ENCODE measurements at regions not wholly inside any gene's neighbourhood (a gene's known extent, or its start where the extent isn't known, plus 50 kb on each side); places are given as distances from the start of the nearest gene placed in this dataset.
"Not testable (repeated sequence)": the region's sequence is repeated elsewhere in the genome, so short reads cannot be mapped to it uniquely, and the experiment has no call there.

DNA sequence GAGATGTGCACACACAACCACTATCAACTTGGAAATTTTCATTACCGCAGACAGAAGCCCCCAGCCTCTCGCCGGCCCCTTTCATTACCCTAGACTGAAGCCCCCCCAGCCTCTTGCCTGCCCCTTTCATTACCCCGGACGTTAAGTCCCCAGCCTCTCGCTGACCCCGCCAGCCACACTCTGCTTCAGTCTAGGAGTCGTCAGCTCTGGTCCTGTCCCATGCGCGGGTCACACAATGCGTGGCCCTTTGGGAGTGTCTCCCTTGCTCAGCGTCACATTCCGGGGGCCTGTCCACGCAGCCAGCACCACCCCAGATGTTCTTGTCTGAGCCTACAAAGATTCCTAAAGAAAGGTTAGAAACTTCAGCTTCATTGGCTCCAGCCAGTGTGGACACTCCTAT, 157.7 kb downstream of the LAT start:
- not testable (repeated sequence) for DNase-seq

GRCh38 chr16:29141586-29142324, 156.9 kb downstream of the LAT start:
- no peak for DNase-seq

- not testable (repeated sequence) for DNase-seq
Observed at GRCh38 chr16:29141121-29141520, 156.3 kb downstream of the LAT start.

DNA sequence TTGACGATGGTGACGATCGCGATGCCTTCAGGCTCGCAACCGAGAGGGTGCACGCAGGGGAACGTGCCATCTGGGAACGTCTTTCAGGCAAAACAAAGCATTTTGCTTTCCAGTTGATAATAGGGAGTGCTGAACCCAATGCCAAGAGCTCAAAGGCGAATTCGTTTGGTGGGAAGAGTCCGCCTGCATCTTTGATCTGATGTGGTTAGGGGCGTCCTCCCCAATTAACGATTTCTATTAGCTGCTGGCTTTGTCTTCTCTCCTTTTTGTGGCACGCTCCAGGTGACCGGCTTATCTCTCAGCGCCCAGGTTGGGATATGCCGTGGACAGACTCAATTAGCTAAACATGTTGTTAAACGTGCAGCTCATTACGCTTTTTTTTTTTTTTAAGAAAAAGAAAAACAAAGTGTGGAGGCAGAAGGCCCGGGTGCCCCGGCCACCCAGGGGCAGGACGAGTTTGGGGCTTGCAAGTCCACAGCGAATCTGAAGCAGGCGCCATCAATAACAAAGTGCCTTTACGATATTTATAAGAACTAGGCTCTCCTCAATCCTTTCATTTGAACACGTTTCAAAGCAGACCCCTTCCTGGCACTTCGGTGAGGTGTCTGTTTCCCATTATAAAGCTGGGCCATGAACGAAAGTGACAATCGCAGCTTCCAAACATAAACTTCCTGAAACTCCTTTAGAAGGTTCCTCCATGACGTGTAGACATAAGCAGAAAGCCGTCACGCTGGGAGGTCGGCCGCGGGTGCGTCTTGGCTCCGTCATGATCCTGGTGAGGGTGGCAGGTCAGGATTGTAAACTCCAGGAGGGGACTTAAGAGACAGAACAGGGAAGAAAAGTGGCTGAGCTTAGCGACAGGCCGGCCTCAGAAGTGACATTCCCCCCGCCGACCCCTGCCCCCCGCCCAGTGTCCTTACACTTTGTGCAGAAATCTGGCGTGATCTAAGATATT, 155.3 kb downstream of the LAT start:
- not testable (repeated sequence) for DNase-seq

DNA sequence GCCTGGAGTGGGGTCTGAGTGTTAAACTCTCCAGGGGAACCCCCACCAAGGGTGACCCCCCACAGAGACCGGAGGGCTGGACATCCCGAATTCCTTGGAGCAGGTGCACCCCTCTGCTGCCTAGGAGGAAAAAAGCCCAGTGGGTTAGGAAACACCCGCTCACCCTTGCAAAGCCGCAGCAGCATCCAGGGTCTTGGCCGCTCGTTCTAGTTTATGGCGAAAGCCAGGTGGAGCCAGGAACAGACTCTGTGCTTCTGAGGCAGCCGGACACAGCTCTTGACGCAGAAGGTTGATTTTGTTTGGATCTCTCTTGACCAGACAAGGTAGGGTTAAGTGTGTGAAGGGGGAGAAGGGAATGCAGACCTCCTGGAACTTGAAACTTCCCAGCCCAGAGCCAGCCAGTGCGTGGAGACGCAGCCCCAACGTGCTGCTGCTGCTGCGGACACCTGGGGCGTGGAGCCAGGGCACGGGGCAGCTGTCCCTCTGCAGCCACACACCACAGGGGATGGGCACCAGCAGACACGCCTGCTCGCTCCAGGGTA, 154.5 kb downstream of the LAT start:
- no peak for DNase-seq

GRCh38 chr16:29138698-29139097, 153.8 kb downstream of the LAT start:
- DNase-seq: not testable (repeated sequence)

GRCh38 chr16:29137894-29138662, 153.2 kb downstream of the LAT start:
- DNase-seq: not testable (repeated sequence)

DNA sequence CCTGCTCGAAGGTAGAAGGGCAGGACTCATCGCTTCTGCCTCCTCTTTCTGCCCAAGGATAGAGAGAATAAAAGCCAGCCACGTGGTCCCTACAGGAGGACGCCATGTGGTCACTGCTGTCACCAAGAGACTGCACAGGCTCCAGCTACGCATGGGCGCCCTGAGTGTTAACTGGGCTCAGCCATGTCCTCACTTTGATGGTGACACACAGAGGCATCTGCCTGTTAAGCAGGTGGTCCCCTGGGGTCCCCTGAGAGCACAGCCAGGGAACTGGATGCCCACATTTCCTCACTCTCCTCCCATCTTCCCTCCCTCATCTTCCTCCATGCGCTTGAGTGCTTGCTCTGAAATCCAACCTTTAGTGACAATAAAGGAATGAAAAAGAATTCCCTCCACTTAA, 152.6 kb downstream of the LAT start:
- DNase-seq: not testable (repeated sequence)

DNA sequence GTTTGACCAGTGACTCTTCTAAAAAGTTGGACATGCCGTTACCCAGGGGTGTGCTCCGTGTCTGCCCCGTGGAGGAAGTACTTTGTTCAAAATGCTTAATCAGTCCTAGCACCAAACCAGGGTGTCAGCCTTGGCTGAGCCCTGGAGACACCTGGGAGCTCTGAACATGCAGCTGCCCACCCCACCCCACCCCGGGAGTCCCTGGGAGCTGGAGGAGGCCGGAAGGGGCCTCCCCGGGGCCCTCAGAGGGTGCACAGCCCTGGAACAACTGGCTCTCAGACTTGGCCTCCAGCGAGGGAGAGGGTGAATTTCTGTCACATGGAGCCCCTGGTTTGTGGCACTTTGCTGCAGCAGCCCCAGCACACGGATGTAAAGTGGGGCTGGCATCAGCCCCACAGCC, 152.1 kb downstream of the LAT start:
- not testable (repeated sequence) for DNase-seq

DNA sequence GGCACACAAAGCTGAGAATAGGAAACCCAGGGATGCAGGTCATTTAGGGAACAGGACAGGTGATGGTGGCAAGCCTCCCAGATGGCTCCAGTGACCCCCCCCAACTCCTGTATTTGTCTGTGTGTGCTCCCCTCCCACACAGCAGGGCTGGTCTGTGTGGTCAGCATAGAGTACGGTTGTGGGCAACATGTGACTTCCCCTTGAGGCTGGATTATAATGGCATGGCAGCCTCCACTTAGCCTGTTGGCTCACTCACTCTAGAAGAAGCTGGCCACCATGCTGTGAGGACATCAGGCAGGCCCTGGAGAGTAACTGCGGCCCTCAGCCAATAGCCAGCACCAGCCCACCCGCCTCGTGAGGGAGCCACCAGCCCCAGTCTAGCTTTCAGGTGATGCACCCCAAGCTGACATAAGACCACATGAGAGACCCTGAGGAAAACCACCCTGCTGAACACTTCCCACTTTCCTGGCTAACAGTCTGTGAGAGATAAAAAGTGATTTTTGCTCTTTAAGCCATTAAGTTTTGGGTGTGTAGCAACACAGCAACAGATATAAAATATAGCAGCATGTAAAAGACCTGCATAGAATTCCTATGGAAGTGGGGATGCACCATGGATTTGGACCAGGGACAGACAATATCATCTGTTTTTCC, 151.3 kb downstream of the LAT start:
- DNase-seq: not testable (repeated sequence)

DNA sequence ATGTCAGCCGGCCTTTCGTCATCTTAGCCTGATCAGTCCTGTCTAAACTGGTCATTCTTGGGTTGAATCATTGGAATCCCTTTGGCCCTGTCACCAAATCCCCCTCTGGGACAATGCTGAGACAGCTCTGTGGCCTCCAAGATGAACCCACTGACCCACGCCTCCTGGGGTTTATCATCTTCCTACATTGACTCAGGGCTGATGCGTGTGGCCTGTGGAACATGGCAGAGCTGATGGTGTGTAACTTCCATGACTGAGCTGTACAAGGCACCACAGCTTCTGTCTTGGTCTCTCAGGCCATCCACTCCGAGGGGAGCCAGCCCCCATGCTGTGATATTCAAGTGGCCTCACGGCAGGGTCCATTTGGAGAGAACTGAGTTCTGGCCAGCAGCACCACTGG, 150.2 kb downstream of the LAT start:
- DNase-seq: not testable (repeated sequence)

DNA sequence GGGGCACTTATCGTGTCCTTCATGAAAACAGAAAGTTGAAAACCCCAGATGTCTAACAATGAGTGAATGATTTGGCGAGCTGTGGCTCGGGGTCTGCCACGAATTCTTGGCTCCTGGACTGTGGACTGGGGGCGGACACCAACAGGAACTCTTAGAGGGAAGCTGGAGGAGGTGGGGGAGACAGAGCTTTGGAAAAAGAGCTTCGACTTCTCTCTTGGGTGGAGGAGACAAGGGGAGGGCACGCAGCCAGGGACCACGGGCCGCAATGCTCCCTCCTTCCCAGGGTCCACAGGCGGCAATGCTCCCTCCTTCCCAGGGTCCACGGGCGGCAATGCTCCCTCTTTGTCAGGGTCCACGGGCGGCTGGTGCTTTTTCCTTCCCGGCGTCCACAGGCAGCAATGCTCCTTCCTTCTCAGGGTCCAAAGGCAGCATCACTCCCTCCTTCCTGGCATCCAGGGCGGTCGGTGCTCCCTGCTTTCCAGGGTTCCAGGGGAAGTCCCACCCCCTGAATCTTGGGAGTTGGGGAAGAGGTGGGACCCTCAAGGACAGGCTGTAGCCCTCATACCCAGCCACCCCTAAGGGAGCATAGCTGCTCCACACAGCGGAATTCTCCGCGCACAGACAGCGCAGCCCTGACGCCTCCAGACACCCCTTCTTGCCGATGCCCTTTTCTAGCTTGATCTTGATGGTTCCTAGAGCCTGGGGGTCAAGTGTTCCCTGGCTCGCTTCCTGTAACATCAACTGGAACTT, 149.0 kb downstream of the LAT start:
- not testable (repeated sequence) for DNase-seq

- not testable (repeated sequence) for DNase-seq
Observed at GRCh38 chr16:29132869-29133268, 148.0 kb downstream of the LAT start.

- not testable (repeated sequence) for DNase-seq
Observed at GRCh38 chr16:29132444-29132843, 147.6 kb downstream of the LAT start.

DNA sequence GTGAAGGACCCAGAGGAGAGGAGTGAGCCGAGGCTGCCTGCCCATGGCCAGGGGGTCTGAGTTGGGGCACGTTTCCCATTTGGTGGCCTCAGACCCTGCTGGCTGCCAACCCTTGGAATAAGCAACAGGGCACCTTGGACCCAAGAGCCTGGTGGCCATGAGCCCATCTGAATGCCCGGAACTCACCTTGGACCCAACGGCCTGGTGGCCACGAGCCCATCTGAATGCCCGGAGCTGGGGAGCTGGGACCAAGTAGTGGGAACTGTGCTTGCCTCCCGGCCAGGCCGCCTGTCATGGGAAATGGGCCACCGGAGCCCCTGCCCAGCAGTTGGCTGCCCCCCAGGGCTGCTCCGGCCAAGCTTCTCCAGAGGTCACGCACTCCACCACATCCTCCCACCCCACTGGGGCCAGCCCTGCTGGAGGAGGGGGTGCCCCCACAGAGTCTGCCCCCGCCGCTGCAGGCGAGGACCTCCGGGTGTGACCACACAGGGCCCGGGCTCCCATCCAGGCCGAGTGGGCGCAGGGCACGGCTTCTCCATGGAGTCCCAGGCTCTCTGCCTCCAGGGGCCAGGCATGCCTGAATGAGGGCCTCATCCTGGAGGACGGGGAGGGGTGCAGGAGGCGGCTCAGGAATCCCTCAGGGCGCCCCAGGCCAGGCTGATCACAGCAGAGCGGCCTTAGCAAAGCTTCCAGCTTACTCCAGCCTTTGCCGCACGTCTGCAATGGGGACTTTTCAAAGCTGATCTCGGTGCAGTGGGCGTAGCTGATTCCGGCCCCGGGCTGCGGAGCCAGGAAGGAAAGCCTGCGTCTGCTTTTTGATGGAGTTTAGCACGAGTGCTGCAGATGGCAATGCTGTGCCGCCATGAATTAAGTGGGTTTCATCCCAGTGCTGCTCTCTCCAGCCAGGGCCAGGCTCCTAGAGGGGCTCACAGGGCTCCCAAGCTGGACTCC, 146.3 kb downstream of the LAT start:
- not testable (repeated sequence) for DNase-seq

GRCh38 chr16:29130131-29130711, 145.4 kb downstream of the LAT start:
- not testable (repeated sequence) for DNase-seq

GRCh38 chr16:29129458-29130038, 144.7 kb downstream of the LAT start:
- DNase-seq: not testable (repeated sequence)

DNA sequence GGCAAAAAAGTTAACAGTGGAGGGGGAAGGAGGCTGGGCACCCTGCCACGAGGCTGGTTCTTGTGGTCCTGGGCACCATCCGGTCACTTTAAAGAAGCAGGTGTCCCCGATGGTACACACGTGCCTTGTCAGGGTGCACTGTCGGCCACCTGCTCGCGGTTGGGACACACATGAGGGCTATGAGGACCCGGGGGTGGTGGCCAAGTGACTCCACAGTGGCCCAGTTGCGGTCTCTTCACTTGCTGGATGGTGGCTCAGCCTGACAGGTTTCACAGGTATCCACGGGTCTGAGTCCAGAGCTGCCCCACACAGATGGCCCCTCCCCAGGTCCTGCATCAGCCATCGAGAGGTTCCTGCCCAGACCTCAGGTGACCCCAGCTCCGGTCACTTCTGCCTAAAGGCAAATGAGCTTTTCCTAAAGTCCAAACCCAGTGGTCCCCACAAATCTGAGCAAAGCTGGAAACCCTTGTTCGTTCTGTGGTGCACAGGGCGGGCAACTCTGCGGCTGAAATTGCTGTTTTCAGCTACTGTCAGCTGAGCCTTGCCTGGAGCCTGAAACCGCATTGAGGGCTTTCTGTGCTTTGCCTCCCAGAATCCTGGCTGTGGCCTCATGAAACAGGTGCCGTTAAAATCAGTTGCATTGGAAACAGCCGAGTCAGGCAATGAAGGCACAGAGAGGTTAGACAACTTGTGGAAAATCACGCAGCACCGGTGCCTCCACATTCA, 144.0 kb downstream of the LAT start:
- DNase-seq: not testable (repeated sequence)

Measured in cerebellar nuclear complex (tissue), 1 donor.